ENCODE measurements at regions not wholly inside any gene's neighbourhood (a gene's known extent, or its start where the extent isn't known, plus 50 kb on each side); places are given as distances from the start of the nearest gene placed in this dataset.
"Not testable (repeated sequence)": the region's sequence is repeated elsewhere in the genome, so short reads cannot be mapped to it uniquely, and the experiment has no call there.

DNA sequence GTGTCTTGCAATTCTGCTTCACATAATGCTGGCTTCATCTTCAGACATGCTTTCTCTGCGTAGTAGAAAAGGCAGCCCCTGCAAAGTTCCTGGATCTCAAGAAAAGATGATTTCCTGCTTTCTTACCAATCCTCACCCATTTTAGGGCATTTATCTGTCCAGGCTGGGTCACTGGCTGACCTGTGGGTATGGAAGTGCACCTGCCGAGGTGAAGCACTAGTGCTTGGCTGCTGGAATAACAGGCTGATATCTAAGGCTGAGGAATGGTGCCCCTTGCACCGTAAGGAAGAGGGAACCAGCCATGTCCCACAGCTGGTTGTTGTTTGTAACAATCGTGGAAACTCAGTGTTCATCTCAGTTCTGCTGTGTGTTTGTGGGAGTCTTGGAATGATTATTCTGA, 138.0 kb upstream of the KLF6 start:
- no peak for DNase-seq (ENCODE audit: low read depth)
- TF ChIP-seq, protein P1, sequence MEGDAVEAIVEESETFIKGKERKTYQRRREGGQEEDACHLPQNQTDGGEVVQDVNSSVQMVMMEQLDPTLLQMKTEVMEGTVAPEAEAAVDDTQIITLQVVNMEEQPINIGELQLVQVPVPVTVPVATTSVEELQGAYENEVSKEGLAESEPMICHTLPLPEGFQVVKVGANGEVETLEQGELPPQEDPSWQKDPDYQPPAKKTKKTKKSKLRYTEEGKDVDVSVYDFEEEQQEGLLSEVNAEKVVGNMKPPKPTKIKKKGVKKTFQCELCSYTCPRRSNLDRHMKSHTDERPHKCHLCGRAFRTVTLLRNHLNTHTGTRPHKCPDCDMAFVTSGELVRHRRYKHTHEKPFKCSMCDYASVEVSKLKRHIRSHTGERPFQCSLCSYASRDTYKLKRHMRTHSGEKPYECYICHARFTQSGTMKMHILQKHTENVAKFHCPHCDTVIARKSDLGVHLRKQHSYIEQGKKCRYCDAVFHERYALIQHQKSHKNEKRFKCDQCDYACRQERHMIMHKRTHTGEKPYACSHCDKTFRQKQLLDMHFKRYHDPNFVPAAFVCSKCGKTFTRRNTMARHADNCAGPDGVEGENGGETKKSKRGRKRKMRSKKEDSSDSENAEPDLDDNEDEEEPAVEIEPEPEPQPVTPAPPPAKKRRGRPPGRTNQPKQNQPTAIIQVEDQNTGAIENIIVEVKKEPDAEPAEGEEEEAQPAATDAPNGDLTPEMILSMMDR (IDR thresholded peaks at IDR 0.05; ENCODE audit: low read depth, low read length, missing control alignments): no peak

DNA sequence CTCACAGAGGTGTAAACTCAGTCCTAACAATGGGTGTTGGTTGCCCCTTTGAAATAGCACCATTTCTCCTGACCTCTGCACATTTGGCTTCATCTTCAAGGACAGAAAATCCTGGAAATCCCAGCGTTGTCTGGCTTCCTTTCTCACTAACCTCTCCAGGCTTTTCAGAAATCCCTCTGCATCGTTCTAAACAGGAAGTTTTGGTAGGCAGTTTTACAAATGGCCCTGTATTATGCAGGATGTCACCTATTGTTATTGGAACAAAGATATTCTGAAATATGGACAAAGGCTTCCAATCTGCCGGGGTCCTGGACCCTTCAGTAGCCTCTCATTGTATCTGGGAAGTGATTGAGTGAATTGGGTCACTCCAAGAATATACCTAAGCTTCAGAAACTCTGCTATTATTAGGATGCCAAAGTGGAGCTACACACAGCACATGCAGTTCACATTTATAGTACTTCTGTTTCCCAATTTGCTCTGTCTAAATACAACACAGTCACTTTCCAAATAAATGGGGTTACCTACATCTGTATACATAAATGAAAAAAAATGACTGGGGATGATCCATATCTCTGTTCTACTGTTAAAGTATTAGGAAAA, 134.8 kb upstream of the KLF6 start:
- TF ChIP-seq, protein P1 (IDR thresholded peaks at IDR 0.05; ENCODE audit: low read depth, low read length, missing control alignments): no peak
- DNase-seq (ENCODE audit: low read depth): no peak
- no peak overlapping the region for H3K4me3 ChIP-seq (ENCODE audit: low read depth, low read length)

More for the DNA sequence above, 138.0 kb upstream of the KLF6 start:
- no peak overlapping the region for H3K4me3 ChIP-seq (ENCODE audit: low read depth, low read length)

DNA sequence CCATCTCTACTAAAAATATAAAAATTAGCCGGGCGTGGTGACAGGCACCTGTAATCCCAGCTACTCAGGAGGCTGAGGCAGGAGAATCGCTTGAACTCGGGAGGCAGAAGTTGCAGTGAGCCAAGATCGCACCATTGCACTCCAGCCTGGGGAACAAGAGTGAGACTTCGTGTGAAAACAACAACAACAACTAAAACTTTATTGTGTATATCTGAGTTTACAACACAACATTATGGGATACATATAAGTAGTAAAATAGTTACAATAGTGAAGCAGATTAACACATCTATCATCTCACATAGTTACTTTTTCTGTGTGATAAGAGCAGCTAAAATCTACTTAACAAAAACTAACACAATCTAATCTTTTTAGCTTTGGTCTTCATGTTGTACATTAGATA, 132.4 kb upstream of the KLF6 start:
- DNase-seq (ENCODE audit: low read depth); H3K4me3 ChIP-seq (ENCODE audit: low read depth, low read length): not testable (repeated sequence)

DNA sequence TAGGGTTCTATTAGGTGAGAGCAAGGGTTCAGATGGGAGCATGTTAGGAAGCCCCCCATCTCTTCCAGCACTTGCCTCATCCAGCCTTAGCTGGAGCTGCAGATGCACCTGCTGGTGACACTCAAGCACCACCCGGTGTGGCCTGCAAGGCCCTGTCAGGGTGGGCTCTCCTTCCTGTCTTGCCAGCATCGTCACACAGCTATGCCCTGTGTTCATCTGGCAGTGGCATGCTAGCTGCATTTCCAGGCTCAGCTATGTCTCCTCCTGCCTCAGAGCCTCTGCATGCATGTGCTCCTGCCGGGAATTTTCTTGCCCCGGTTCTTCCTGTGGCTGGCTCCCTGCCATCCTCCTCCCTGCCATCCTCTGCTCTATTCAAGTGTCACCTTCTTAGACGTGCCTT, 129.7 kb upstream of the KLF6 start:
- no peak for DNase-seq (ENCODE audit: low read depth)
- no peak overlapping the region for H3K4me3 ChIP-seq (ENCODE audit: low read depth, low read length)
- TF ChIP-seq, protein P1 (IDR thresholded peaks at IDR 0.05; ENCODE audit: low read depth, low read length, missing control alignments): no peak

DNA sequence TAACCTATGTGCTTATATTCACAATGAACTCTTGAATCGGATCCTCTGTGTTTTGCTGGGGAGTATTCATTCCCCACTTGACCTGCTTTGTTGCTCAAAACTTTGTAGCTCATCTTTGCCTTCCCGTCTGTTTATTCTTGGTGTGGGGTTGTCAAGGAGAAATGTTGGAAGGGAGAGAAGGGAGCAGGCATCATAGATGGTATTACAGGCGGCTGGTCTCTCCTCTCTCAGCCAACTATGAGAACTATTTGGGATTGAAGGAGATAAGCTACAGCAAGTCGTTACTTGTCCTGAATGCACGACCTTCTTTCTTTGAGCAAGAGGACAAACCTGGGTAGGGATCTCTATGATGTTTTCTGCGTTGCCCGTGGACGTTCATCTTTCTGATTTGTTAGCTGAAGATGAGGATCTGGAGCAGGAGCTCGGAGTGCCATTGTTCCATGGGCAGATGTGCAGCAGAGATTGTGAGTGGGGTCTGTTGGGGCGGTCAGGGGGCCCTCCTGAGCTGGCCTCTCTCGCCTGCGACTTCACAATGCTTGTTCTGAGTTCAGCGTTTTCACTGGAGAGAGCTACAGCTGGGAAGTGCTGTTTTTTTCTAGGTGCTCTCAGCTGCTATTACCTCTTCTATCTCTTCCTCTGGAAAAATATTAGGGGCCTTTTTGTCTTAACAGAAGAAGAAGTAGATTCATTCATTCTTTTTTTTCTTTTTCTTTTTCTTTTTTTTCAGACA, 126.9 kb upstream of the KLF6 start:
- no peak for DNase-seq (ENCODE audit: low read depth)
- TF ChIP-seq, protein P1 (IDR thresholded peaks at IDR 0.05; ENCODE audit: low read depth, low read length, missing control alignments): no peak
- no peak overlapping the region for H3K4me3 ChIP-seq (ENCODE audit: low read depth, low read length)

DNA sequence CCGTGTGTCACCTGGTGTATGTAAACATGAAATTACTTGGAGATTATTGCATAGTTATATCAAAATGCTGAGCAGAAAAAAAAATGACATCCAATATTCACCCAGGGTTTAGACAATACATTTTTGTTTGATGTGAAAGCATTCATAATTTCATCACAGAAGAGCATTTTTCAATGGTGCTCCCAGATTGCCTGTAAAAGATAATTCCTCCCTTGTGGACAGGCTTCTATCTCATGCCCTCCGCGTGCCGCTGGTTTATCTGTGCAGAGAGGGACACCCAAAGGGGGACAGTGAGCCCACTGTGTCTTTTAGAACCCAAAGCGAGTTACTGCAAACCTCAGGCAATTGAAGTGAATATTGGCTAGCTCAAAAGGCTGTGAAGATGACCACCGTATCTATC, 126.2 kb upstream of the KLF6 start:
- DNase-seq (ENCODE audit: low read depth): no peak
- no peak overlapping the region for H3K4me3 ChIP-seq (ENCODE audit: low read depth, low read length)
- TF ChIP-seq, protein P1 (IDR thresholded peaks at IDR 0.05; ENCODE audit: low read depth, low read length, missing control alignments): no peak

DNA sequence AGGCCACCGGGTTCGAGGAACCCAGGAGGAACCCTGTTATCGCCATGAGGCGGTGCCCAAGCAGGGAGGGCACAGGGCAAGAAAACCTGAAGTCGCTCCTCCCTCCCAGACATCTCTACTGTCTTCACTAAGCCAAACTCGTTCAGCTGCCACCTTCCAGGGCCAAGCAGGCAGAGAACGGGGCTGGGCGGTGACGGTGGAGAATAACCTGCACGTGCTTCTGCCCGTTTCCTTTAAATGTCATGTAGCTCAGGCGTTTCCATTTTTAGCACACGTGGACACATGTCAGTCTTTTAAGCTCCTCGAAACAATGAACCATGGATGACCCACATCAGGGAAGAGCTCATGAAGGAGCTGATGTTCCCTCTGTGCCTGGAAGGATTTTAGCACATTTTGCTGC, 124.3 kb upstream of the KLF6 start:
- H3K4me3 ChIP-seq (ENCODE audit: low read depth, low read length): no peak overlapping the region
- TF ChIP-seq, protein P1 (IDR thresholded peaks at IDR 0.05; ENCODE audit: low read depth, low read length, missing control alignments): no peak
- DNase-seq (ENCODE audit: low read depth): no peak

Measured in GM12864 (cell line).